Calu3 (cell line): ENCODE measurements at regions not wholly inside any gene's neighbourhood (a gene's known extent, or its start where the extent isn't known, plus 50 kb on each side); places are given as distances from the start of the nearest gene placed in this dataset.

Experiments
- BruUV-seq: library from RNA; stranded (reverse); fragments of 400-500 nt; replicated peaks from 2 replicates; lab custom pipeline; 2021; lab: Mats Ljungman, UMichigan
- CTCF ChIA-PET: fragments of 300-600 bp; sonication (Branson Sonifier 250); formaldehyde crosslinking; loops from one replicate; lab custom pipeline; 2022; ENCODE audit warnings: antibody characterized with exemption; lab: Charles Lee
- DNase-seq: peaks from one replicate; pipeline ENCODE4 v3.0.0; 2022
- H3K27ac Mint-ChIP-seq: one replicate; pipeline ENCODE4 v1.8.0; 2022; ENCODE audit warnings: mixed read lengths; ENCODE audit not compliant: unreplicated experiment
- H3K27me3 Mint-ChIP-seq: one replicate; pipeline ENCODE4 v1.8.0; 2022; ENCODE audit warnings: mixed read lengths; ENCODE audit not compliant: unreplicated experiment
- H3K36me3 Mint-ChIP-seq: one replicate; pipeline ENCODE4 v1.8.0; 2022; ENCODE audit warnings: mild to moderate bottlenecking, moderate library complexity, mixed read lengths; ENCODE audit not compliant: insufficient read depth, unreplicated experiment
- H3K4me1 Mint-ChIP-seq: one replicate; pipeline ENCODE4 v1.8.0; 2022; ENCODE audit warnings: mild to moderate bottlenecking, low read depth, mixed read lengths; ENCODE audit not compliant: unreplicated experiment
- H3K4me3 Mint-ChIP-seq: one replicate; pipeline ENCODE4 v1.8.0; 2022; ENCODE audit warnings: mild to moderate bottlenecking, low read depth, moderate library complexity, mixed read lengths; ENCODE audit not compliant: unreplicated experiment
- H3K9me3 Mint-ChIP-seq: one replicate; pipeline ENCODE4 v1.8.0; 2022; ENCODE audit warnings: low read depth, mixed read lengths; ENCODE audit not compliant: unreplicated experiment
- CTCF ChIP-seq: fragments of 200-600 bp; IDR thresholded peaks from one replicate; pipeline ENCODE4 v1.8.0; 2022; ENCODE audit warnings: antibody characterized with exemption; ENCODE audit not compliant: unreplicated experiment
- intact Hi-C: fragments of 100-400 bp; cut with micrococcal nuclease; formaldehyde crosslinking; loops from one replicate; pipeline ENCODE4 v1.10.0; 2022; ENCODE audit not compliant: unreplicated experiment

GRCh38 chr15:57820119-57820518, 113.6 kb downstream of the POLR2M start:
- no peaks in the 10 kb centered on the region for H3K9me3 Mint-ChIP-seq
- DNase-seq, result no peak
- no peak overlapping the region for H3K27ac Mint-ChIP-seq
- no peak overlapping the region for H3K4me3 Mint-ChIP-seq
- CTCF ChIA-PET, result interaction anchor here (0.6 kb wide), 1 partner anchor 157 kb away, joined by 7 read pairs; no protein-coding TSS in a partner anchor
- intact Hi-C loops, result no loop called here
- no peaks in the 10 kb centered on the region for H3K36me3 Mint-ChIP-seq
- peaks cover 60% of the 10 kb centered on the region for H3K27me3 Mint-ChIP-seq
- no peaks in the 10 kb centered on the region for H3K4me1 Mint-ChIP-seq
- no peak for TF ChIP-seq CTCF
- no TSS peak for BruUV-seq

DNA sequence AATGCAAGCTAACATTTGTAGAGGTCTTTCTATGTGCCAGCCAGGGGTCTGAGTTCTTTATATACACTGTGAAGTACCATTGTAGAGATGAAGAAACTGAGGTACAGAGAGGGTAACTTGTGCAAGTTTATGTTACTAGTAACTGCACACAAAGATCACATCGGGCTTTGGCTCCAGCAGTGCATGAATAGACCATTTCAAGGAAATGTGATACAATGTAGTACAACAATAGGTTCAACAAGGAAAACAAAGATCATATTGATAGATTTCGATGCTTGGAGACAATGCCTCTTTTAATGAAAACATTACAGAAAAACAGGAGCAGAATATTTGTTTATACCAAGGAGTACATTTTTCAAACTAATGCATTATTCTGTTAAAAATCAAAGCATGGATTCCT, 115.3 kb downstream of the POLR2M start:
- no TSS peak for BruUV-seq
- no peak overlapping the region for H3K4me3 Mint-ChIP-seq
- no peak overlapping the region for H3K27ac Mint-ChIP-seq
- no peaks in the 10 kb centered on the region for H3K9me3 Mint-ChIP-seq
- intact Hi-C loops, result no loop called here
- CTCF ChIA-PET, result no interaction called here
- peaks cover 50% of the 10 kb centered on the region for H3K27me3 Mint-ChIP-seq
- TF ChIP-seq CTCF, result no peak
- no peak for DNase-seq
- peaks cover 3% of the 10 kb centered on the region for H3K4me1 Mint-ChIP-seq
- H3K36me3 Mint-ChIP-seq, result no peaks in the 10 kb centered on the region

DNA sequence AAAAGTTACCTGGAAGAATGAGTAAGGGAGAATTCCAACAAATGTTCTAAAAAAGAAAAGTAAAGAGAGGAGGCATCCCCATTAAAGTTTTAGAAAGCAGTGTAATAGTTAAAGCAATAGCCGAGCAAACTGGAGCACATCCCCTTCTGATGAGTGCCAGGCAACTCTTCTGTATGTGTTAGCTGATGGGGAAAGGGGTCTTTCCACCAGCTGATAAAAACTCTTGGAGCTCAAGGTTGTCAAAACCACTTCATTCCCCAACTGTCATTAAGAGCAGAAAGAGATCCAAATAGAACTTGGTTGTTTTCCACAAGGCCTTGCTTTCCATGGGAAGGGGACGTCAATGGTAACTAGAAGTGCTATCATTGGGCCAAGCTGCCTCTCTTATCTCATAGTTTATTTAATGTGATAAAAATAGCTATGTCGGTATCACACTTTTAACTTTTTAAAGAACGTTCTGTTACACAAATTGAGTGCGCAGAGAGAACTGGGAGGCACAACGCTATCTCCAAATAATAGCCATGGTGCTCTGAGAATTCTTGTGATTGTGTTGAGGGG, 116.9 kb downstream of the POLR2M start:
- H3K4me1 Mint-ChIP-seq, result peaks cover 8% of the 10 kb centered on the region
- peaks cover 34% of the 10 kb centered on the region for H3K27me3 Mint-ChIP-seq
- H3K4me3 Mint-ChIP-seq, result no peak overlapping the region
- intact Hi-C loops, result no loop called here
- H3K27ac Mint-ChIP-seq, result no peak overlapping the region
- CTCF ChIA-PET, result interaction anchor here (0.7 kb wide), 1 partner anchor 90 kb away, joined by 10 read pairs; no protein-coding TSS in a partner anchor
- no peak for DNase-seq
- no peaks in the 10 kb centered on the region for H3K36me3 Mint-ChIP-seq
- TF ChIP-seq CTCF, result no peak
- no peaks in the 10 kb centered on the region for H3K9me3 Mint-ChIP-seq
- BruUV-seq, result no TSS peak

- intact Hi-C loops, result no loop called here
- H3K27me3 Mint-ChIP-seq, result peaks cover 29% of the 10 kb centered on the region
- TF ChIP-seq CTCF, result no peak
- peaks cover 8% of the 10 kb centered on the region for H3K4me1 Mint-ChIP-seq
- CTCF ChIA-PET, result no interaction called here
- no peak overlapping the region for H3K27ac Mint-ChIP-seq
- no peak for DNase-seq
- H3K9me3 Mint-ChIP-seq, result no peaks in the 10 kb centered on the region
- no peaks in the 10 kb centered on the region for H3K36me3 Mint-ChIP-seq
- BruUV-seq, result no TSS peak
- H3K4me3 Mint-ChIP-seq, result no peak overlapping the region
Observed at GRCh38 chr15:57824186-57824585, 117.7 kb downstream of the POLR2M start.
